ENCODE measurements at regions not wholly inside any gene's neighbourhood (a gene's known extent, or its start where the extent isn't known, plus 50 kb on each side); places are given as distances from the start of the nearest gene placed in this dataset.

GRCh38 chr5:123874600-123875201 lies 362.7 kb downstream of the CSNK1G3 start:
- no peaks in the 10 kb centered on the region for H3K9me3 ChIP-seq (ENCODE audit: low read depth, low read length, poor library complexity, severe bottlenecking)
- CTCF ChIA-PET, result no interaction called here
- peaks cover 44% of the 10 kb centered on the region for H3K4me1 ChIP-seq (ENCODE audit: insufficient read depth, low read length, poor library complexity, severe bottlenecking)
- DNase-seq (ENCODE audit: low spot score), result peak; percentile 95
- H3K4me3 ChIP-seq (ENCODE audit: low read depth, low read length, poor library complexity, severe bottlenecking), result peak overlapping the region; percentile 24
- no TSS peak for BruUV-seq (replicated peaks)
- H3K27me3 ChIP-seq (replicated peaks; ENCODE audit: insufficient read depth, low read depth, low read length, poor library complexity), result no peaks in the 10 kb centered on the region
- peak overlapping the region; percentile 79 for H3K27ac ChIP-seq (ENCODE audit: low read depth, low read length, poor library complexity, severe bottlenecking)
- intact Hi-C loops (cut with micrococcal nuclease; ENCODE audit: unreplicated experiment), result loop anchor here (5.0 kb wide), 2 partner anchors 62 to 202 kb away; no protein-coding TSS in a partner anchor
- POLR2A ChIA-PET (ENCODE audit: low non-redundant PET), result interaction anchor here (1.0 kb wide), 1 partner anchor 40 kb away, joined by 3 read pairs; no protein-coding TSS in a partner anchor
- no peaks in the 10 kb centered on the region for H3K36me3 ChIP-seq (ENCODE audit: insufficient read depth, low read length, poor library complexity, severe bottlenecking)
- TF ChIP-seq EZH2 (IDR thresholded peaks at IDR 0.05; ENCODE audit: borderline replicate concordance, low read depth, low read length, poor library complexity, severe bottlenecking) (no peak), CTCF (conservative IDR thresholded peaks at IDR 0.05; ENCODE audit: low read depth, low read length) (no peak)

GRCh38 chr5:123873846-123874245 lies 361.9 kb downstream of the CSNK1G3 start:
- no peaks in the 10 kb centered on the region for H3K36me3 ChIP-seq (ENCODE audit: insufficient read depth, low read length, poor library complexity, severe bottlenecking)
- H3K4me3 ChIP-seq (ENCODE audit: low read depth, low read length, poor library complexity, severe bottlenecking), result no peak overlapping the region
- no TSS peak for BruUV-seq (replicated peaks)
- peaks cover 53% of the 10 kb centered on the region for H3K4me1 ChIP-seq (ENCODE audit: insufficient read depth, low read length, poor library complexity, severe bottlenecking)
- intact Hi-C loops (cut with micrococcal nuclease; ENCODE audit: unreplicated experiment), result loop anchor here (5.0 kb wide), 1 partner anchor 62 kb away; no protein-coding TSS in a partner anchor
- no peaks in the 10 kb centered on the region for H3K9me3 ChIP-seq (ENCODE audit: low read depth, low read length, poor library complexity, severe bottlenecking)
- peak overlapping the region; percentile 79 for H3K27ac ChIP-seq (ENCODE audit: low read depth, low read length, poor library complexity, severe bottlenecking)
- DNase-seq (ENCODE audit: low spot score), result peak; percentile 48
- ChIA-PET POLR2A (ENCODE audit: low non-redundant PET) (no interaction called here), CTCF (no interaction called here)
- no peaks in the 10 kb centered on the region for H3K27me3 ChIP-seq (replicated peaks; ENCODE audit: insufficient read depth, low read depth, low read length, poor library complexity)
- no peak for TF ChIP-seq CTCF (conservative IDR thresholded peaks at IDR 0.05; ENCODE audit: low read depth, low read length)
- no peak for TF ChIP-seq EZH2 (IDR thresholded peaks at IDR 0.05; ENCODE audit: borderline replicate concordance, low read depth, low read length, poor library complexity, severe bottlenecking)

GRCh38 chr5:123871373-123871772 lies 359.4 kb downstream of the CSNK1G3 start:
- POLR2A ChIA-PET (ENCODE audit: low non-redundant PET), result no interaction called here
- Histone ChIP-seq H3K4me1 (ENCODE audit: insufficient read depth, low read length, poor library complexity, severe bottlenecking) (peaks cover 53% of the 10 kb centered on the region), H3K36me3 (ENCODE audit: insufficient read depth, low read length, poor library complexity, severe bottlenecking) (no peaks in the 10 kb centered on the region), H3K9me3 (ENCODE audit: low read depth, low read length, poor library complexity, severe bottlenecking) (no peaks in the 10 kb centered on the region), H3K27me3 (replicated peaks; ENCODE audit: insufficient read depth, low read depth, low read length, poor library complexity) (no peaks in the 10 kb centered on the region), H3K27ac (ENCODE audit: low read depth, low read length, poor library complexity, severe bottlenecking) (no peak overlapping the region), H3K4me3 (ENCODE audit: low read depth, low read length, poor library complexity, severe bottlenecking) (no peak overlapping the region)
- CTCF ChIA-PET, result no interaction called here
- no TSS peak for BruUV-seq (replicated peaks)
- intact Hi-C loops (cut with micrococcal nuclease; ENCODE audit: unreplicated experiment), result loop anchor here (5.0 kb wide), 1 partner anchor 59 kb away; no protein-coding TSS in a partner anchor
- TF ChIP-seq EZH2 (IDR thresholded peaks at IDR 0.05; ENCODE audit: borderline replicate concordance, low read depth, low read length, poor library complexity, severe bottlenecking) (no peak), CTCF (conservative IDR thresholded peaks at IDR 0.05; ENCODE audit: low read depth, low read length) (no peak)
- DNase-seq (ENCODE audit: low spot score), result no peak
